Gastroesophageal sphincter (tissue), 3 donors: ENCODE measurements at regions not wholly inside any gene's neighbourhood (a gene's known extent, or its start where the extent isn't known, plus 50 kb on each side); places are given as distances from the start of the nearest gene placed in this dataset.

Source experiments
- CTCF ChIP-seq, 4 experiments: fragments of 200-600 bp in 2 of 4; fragments of 450-650 bp in 2 of 4; sonication (generic) in 1 of 4; IDR thresholded peaks; one replicate each; pipeline ENCODE4 v1.5.1; 2017 to 2019; ENCODE audit warnings: antibody characterized with exemption in 4 of 4, mild to moderate bottlenecking in 2 of 4, moderate library complexity in 2 of 4
- EP300 ChIP-seq: sonication (generic); formaldehyde crosslinking; IDR thresholded peaks from one replicate; pipeline ENCODE4 v1.6.1; 2017; ENCODE audit warnings: antibody characterized with exemption, mild to moderate bottlenecking
- POLR2A ChIP-seq, 2 donors: fragments of 450-650 bp; IDR thresholded peaks; one replicate each; pipeline ENCODE4 v1.6.1; 2017; ENCODE audit warnings: antibody characterized with exemption in 2 of 2, mild to moderate bottlenecking in 2 of 2, moderate library complexity in 1 of 2
- POLR2AphosphoS5 ChIP-seq: sonication (generic); formaldehyde crosslinking; IDR thresholded peaks from one replicate; pipeline ENCODE4 v1.6.1; 2017; ENCODE audit warnings: antibody characterized with exemption

- no peak for TF ChIP-seq POLR2A (IDR thresholded peaks at IDR 0.05)
- TF ChIP-seq EP300: no peak
- no peak for TF ChIP-seq CTCF (IDR thresholded peaks at IDR 0.05)
- TF ChIP-seq POLR2AphosphoS5: no peak
Measured at GRCh38 chr17:36773039-36773438, 164.2 kb upstream of the LHX1 start.
